ENCODE measurements at regions not wholly inside any gene's neighbourhood (a gene's known extent, or its start where the extent isn't known, plus 50 kb on each side); places are given as distances from the start of the nearest gene placed in this dataset.

DNA sequence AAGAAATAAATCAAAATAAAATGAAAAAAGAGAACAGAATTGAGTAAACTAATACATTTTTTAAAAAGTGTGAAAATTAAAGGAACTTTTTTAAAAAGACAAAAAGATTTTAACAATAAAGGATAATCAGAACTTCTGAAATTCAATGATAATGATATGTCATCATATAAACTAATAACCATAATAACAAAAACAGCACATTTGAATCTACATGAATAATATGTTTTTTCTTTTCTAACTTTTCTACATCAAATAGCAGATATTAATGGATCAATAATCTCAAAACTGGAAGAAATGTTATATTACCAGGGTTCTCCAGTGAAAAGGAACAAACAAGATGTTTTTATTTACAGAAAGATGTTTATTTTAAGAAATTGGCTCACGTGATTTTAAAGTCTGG lies 903.3 kb upstream of the MIR17HG start:
- no peaks in the 10 kb centered on the region for H3F3A ChIP-seq (replicated peaks; ENCODE audit: low read depth)
- no peak for ATAC-seq
- H3K4me3 ChIP-seq: no peak overlapping the region
- H3K36me3 ChIP-seq (ENCODE audit: insufficient read depth): no peaks in the 10 kb centered on the region
- no peak overlapping the region for H2AFZ ChIP-seq
- no peaks in the 10 kb centered on the region for H3K27me3 ChIP-seq (ENCODE audit: insufficient read depth)
- no peak overlapping the region for H3K4me2 ChIP-seq
- peaks cover 11% of the 10 kb centered on the region; the same call in 2 of the 3 replicates for H3K4me1 Mint-ChIP-seq
- TF ChIP-seq ZNF114 (CRISPR knock-in tag; IDR thresholded peaks at IDR 0.05) (no peak), EZH2 (IDR thresholded peaks at IDR 0.05; ENCODE audit: low read depth, unreplicated experiment) (no peak), POLR2AphosphoS5 (IDR thresholded peaks at IDR 0.05; ENCODE audit: low read depth) (no peak), STAT1 (IDR thresholded peaks at IDR 0.05; ENCODE audit: unreplicated experiment) (no peak), EZH2phosphoT487 (IDR thresholded peaks at IDR 0.05; ENCODE audit: unreplicated experiment) (no peak), CREB1 (CRISPR knock-in tag; IDR thresholded peaks at IDR 0.05; ENCODE audit: low read depth) (no peak), NANOG (IDR thresholded peaks at IDR 0.05; ENCODE audit: borderline replicate concordance) (no peak), JUNB (IDR thresholded peaks at IDR 0.05; ENCODE audit: unreplicated experiment) (no peak), ZNF331 (CRISPR knock-in tag; IDR thresholded peaks at IDR 0.05; ENCODE audit: low read depth) (no peak)
- TF ChIP-seq, protein P1, sequence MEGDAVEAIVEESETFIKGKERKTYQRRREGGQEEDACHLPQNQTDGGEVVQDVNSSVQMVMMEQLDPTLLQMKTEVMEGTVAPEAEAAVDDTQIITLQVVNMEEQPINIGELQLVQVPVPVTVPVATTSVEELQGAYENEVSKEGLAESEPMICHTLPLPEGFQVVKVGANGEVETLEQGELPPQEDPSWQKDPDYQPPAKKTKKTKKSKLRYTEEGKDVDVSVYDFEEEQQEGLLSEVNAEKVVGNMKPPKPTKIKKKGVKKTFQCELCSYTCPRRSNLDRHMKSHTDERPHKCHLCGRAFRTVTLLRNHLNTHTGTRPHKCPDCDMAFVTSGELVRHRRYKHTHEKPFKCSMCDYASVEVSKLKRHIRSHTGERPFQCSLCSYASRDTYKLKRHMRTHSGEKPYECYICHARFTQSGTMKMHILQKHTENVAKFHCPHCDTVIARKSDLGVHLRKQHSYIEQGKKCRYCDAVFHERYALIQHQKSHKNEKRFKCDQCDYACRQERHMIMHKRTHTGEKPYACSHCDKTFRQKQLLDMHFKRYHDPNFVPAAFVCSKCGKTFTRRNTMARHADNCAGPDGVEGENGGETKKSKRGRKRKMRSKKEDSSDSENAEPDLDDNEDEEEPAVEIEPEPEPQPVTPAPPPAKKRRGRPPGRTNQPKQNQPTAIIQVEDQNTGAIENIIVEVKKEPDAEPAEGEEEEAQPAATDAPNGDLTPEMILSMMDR (conservative IDR thresholded peaks at IDR 0.05; ENCODE audit: low read depth in 2 of 2): no peak
- TF ChIP-seq, protein P2, sequence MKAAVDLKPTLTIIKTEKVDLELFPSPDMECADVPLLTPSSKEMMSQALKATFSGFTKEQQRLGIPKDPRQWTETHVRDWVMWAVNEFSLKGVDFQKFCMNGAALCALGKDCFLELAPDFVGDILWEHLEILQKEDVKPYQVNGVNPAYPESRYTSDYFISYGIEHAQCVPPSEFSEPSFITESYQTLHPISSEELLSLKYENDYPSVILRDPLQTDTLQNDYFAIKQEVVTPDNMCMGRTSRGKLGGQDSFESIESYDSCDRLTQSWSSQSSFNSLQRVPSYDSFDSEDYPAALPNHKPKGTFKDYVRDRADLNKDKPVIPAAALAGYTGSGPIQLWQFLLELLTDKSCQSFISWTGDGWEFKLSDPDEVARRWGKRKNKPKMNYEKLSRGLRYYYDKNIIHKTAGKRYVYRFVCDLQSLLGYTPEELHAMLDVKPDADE (IDR thresholded peaks at IDR 0.05): no peak
- TF ChIP-seq, protein P3, sequence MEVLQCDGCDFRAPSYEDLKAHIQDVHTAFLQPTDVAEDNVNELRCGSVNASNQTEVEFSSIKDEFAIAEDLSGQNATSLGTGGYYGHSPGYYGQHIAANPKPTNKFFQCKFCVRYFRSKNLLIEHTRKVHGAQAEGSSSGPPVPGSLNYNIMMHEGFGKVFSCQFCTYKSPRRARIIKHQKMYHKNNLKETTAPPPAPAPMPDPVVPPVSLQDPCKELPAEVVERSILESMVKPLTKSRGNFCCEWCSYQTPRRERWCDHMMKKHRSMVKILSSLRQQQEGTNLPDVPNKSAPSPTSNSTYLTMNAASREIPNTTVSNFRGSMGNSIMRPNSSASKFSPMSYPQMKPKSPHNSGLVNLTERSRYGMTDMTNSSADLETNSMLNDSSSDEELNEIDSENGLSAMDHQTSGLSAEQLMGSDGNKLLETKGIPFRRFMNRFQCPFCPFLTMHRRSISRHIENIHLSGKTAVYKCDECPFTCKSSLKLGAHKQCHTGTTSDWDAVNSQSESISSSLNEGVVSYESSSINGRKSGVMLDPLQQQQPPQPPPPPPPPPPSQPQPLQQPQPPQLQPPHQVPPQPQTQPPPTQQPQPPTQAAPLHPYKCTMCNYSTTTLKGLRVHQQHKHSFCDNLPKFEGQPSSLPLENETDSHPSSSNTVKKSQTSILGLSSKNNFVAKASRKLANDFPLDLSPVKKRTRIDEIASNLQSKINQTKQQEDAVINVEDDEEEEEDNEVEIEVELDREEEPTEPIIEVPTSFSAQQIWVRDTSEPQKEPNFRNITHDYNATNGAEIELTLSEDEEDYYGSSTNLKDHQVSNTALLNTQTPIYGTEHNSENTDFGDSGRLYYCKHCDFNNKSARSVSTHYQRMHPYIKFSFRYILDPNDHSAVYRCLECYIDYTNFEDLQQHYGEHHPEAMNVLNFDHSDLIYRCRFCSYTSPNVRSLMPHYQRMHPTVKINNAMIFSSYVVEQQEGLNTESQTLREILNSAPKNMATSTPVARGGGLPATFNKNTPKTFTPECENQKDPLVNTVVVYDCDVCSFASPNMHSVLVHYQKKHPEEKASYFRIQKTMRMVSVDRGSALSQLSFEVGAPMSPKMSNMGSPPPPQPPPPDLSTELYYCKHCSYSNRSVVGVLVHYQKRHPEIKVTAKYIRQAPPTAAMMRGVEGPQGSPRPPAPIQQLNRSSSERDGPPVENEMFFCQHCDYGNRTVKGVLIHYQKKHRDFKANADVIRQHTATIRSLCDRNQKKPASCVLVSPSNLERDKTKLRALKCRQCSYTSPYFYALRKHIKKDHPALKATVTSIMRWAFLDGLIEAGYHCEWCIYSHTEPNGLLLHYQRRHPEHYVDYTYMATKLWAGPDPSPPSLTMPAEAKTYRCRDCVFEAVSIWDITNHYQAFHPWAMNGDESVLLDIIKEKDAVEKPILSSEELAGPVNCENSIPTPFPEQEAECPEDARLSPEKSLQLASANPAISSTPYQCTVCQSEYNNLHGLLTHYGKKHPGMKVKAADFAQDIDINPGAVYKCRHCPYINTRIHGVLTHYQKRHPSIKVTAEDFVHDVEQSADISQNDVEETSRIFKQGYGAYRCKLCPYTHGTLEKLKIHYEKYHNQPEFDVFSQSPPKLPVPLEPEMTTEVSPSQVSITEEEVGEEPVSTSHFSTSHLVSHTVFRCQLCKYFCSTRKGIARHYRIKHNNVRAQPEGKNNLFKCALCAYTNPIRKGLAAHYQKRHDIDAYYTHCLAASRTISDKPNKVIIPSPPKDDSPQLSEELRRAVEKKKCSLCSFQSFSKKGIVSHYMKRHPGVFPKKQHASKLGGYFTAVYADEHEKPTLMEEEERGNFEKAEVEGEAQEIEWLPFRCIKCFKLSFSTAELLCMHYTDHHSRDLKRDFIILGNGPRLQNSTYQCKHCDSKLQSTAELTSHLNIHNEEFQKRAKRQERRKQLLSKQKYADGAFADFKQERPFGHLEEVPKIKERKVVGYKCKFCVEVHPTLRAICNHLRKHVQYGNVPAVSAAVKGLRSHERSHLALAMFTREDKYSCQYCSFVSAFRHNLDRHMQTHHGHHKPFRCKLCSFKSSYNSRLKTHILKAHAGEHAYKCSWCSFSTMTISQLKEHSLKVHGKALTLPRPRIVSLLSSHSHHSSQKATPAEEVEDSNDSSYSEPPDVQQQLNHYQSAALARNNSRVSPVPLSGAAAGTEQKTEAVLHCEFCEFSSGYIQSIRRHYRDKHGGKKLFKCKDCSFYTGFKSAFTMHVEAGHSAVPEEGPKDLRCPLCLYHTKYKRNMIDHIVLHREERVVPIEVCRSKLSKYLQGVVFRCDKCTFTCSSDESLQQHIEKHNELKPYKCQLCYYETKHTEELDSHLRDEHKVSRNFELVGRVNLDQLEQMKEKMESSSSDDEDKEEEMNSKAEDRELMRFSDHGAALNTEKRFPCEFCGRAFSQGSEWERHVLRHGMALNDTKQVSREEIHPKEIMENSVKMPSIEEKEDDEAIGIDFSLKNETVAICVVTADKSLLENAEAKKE (CRISPR knock-in tag; IDR thresholded peaks at IDR 0.05): no peak
- TF ChIP-seq, protein P4, sequence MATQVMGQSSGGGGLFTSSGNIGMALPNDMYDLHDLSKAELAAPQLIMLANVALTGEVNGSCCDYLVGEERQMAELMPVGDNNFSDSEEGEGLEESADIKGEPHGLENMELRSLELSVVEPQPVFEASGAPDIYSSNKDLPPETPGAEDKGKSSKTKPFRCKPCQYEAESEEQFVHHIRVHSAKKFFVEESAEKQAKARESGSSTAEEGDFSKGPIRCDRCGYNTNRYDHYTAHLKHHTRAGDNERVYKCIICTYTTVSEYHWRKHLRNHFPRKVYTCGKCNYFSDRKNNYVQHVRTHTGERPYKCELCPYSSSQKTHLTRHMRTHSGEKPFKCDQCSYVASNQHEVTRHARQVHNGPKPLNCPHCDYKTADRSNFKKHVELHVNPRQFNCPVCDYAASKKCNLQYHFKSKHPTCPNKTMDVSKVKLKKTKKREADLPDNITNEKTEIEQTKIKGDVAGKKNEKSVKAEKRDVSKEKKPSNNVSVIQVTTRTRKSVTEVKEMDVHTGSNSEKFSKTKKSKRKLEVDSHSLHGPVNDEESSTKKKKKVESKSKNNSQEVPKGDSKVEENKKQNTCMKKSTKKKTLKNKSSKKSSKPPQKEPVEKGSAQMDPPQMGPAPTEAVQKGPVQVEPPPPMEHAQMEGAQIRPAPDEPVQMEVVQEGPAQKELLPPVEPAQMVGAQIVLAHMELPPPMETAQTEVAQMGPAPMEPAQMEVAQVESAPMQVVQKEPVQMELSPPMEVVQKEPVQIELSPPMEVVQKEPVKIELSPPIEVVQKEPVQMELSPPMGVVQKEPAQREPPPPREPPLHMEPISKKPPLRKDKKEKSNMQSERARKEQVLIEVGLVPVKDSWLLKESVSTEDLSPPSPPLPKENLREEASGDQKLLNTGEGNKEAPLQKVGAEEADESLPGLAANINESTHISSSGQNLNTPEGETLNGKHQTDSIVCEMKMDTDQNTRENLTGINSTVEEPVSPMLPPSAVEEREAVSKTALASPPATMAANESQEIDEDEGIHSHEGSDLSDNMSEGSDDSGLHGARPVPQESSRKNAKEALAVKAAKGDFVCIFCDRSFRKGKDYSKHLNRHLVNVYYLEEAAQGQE (IDR thresholded peaks at IDR 0.05; ENCODE audit: unreplicated experiment): no peak
- no peaks in the 10 kb centered on the region; the same call in 2 of the 3 replicates for H3K36me3 Mint-ChIP-seq (ENCODE audit: low read depth)
- H3K27ac Mint-ChIP-seq: no peak overlapping the region
- no peaks in the 10 kb centered on the region for H3K27me3 Mint-ChIP-seq (ENCODE audit: insufficient read depth, low read depth, poor library complexity)
- H3K4me3 Mint-ChIP-seq: no peak overlapping the region
- no peaks in the 10 kb centered on the region for H3K79me2 ChIP-seq (replicated peaks; ENCODE audit: insufficient read depth)
- H3K4me1 ChIP-seq (ENCODE audit: insufficient read depth): no peaks in the 10 kb centered on the region
- H4K20me1 ChIP-seq (replicated peaks; ENCODE audit: insufficient read depth): no peaks in the 10 kb centered on the region
- DNase-seq (ENCODE audit: low spot score): no peak
- 0 out of 2 replicates have a peak, but pooled peaks cover 5% of the 10 kb centered on the region for H3K9me2 ChIP-seq (ENCODE audit: insufficient read depth)
- H3K27ac ChIP-seq (ENCODE audit: low read depth): no peak overlapping the region
- no peaks in the 10 kb centered on the region for H3K9me3 Mint-ChIP-seq

Measured in GM23338 (cell line).